ENCODE measurements at regions not wholly inside any gene's neighbourhood (a gene's known extent, or its start where the extent isn't known, plus 50 kb on each side); places are given as distances from the start of the nearest gene placed in this dataset.

GRCh38 chr10:55283031-55283430 is 482.0 kb upstream of the PCDH15 start:
- no peaks in the 10 kb centered on the region for H3K27me3 ChIP-seq (ENCODE audit: control insufficient read depth, extremely low read depth, insufficient read depth, low read length)
- no peak overlapping the region for H2AFZ ChIP-seq (ENCODE audit: control insufficient read depth, low read length)
- H3K36me3 ChIP-seq (ENCODE audit: control insufficient read depth in 2 of 2, extremely low read depth in 1 of 2, insufficient read depth in 2 of 2, low read length in 2 of 2) = no peaks in the 10 kb centered on the region
- dilution Hi-C loops (cut with MboI; ENCODE audit: extremely low pct_ligation_motif_present, low sequenced_read_pairs) = no loop called here
- DNase-seq (ENCODE audit: low read depth, low spot score) = no peak
- TF ChIP-seq EZH2 (IDR thresholded peaks at IDR 0.05; ENCODE audit: low read length) (no peak), CTCF (optimal IDR thresholded peaks at IDR 0.05 in 1 of 3, IDR thresholded peaks at IDR 0.05 in 1 of 3, conservative IDR thresholded peaks at IDR 0.05 in 1 of 3; ENCODE audit: extremely low read depth in 1 of 3, insufficient read depth in 2 of 3, low read length in 3 of 3) (no peak)
- no peaks in the 10 kb centered on the region for H3K79me2 ChIP-seq (ENCODE audit: control insufficient read depth, insufficient read depth, low read length)
- H3K9me3 ChIP-seq (ENCODE audit: control insufficient read depth, low read depth, low read length) = no peaks in the 10 kb centered on the region
- H3K27ac ChIP-seq (ENCODE audit: control insufficient read depth, insufficient read depth, low read length) = no peak overlapping the region
- H3K9me1 ChIP-seq (ENCODE audit: control insufficient read depth, extremely low read depth, insufficient read depth, low read length) = no peaks in the 10 kb centered on the region
- no peak overlapping the region for H3K4me3 ChIP-seq (ENCODE audit: control insufficient read depth in 2 of 3, extremely low read depth in 1 of 3, insufficient read depth in 2 of 3, low read depth in 1 of 3, low read length in 3 of 3)
- H3K9ac ChIP-seq (ENCODE audit: control insufficient read depth, extremely low read depth, insufficient read depth, low read length) = no peak overlapping the region
- no peak for FAIRE-seq
- H4K20me1 ChIP-seq (ENCODE audit: control insufficient read depth, extremely low read depth, insufficient read depth, low read length) = no peaks in the 10 kb centered on the region
- H3K4me1 ChIP-seq (ENCODE audit: control insufficient read depth, extremely low read depth, insufficient read depth, low read length) = no peaks in the 10 kb centered on the region
- no peak overlapping the region for H3K4me2 ChIP-seq (ENCODE audit: control insufficient read depth, extremely low read depth, insufficient read depth, low read depth, low read length)

- H3K9me3 ChIP-seq (ENCODE audit: control insufficient read depth, low read depth, low read length) = no peaks in the 10 kb centered on the region
- no peak for TF ChIP-seq EZH2 (IDR thresholded peaks at IDR 0.05; ENCODE audit: low read length)
- no peak for TF ChIP-seq CTCF (optimal IDR thresholded peaks at IDR 0.05 in 1 of 3, IDR thresholded peaks at IDR 0.05 in 1 of 3, conservative IDR thresholded peaks at IDR 0.05 in 1 of 3; ENCODE audit: extremely low read depth in 1 of 3, insufficient read depth in 2 of 3, low read length in 3 of 3)
- no peak overlapping the region for H3K9ac ChIP-seq (ENCODE audit: control insufficient read depth, extremely low read depth, insufficient read depth, low read length)
- dilution Hi-C loops (cut with MboI; ENCODE audit: extremely low pct_ligation_motif_present, low sequenced_read_pairs) = no loop called here
- no peak overlapping the region for H3K27ac ChIP-seq (ENCODE audit: control insufficient read depth, insufficient read depth, low read length)
- no peak for DNase-seq (ENCODE audit: low read depth, low spot score)
- no peaks in the 10 kb centered on the region for H4K20me1 ChIP-seq (ENCODE audit: control insufficient read depth, extremely low read depth, insufficient read depth, low read length)
- FAIRE-seq = no peak
- H3K4me3 ChIP-seq (ENCODE audit: control insufficient read depth in 2 of 3, extremely low read depth in 1 of 3, insufficient read depth in 2 of 3, low read depth in 1 of 3, low read length in 3 of 3) = no peak overlapping the region
- H3K9me1 ChIP-seq (ENCODE audit: control insufficient read depth, extremely low read depth, insufficient read depth, low read length) = no peaks in the 10 kb centered on the region
- no peaks in the 10 kb centered on the region for H3K4me1 ChIP-seq (ENCODE audit: control insufficient read depth, extremely low read depth, insufficient read depth, low read length)
- H3K27me3 ChIP-seq (ENCODE audit: control insufficient read depth, extremely low read depth, insufficient read depth, low read length) = no peaks in the 10 kb centered on the region
- no peaks in the 10 kb centered on the region for H3K36me3 ChIP-seq (ENCODE audit: control insufficient read depth in 2 of 2, extremely low read depth in 1 of 2, insufficient read depth in 2 of 2, low read length in 2 of 2)
- no peak overlapping the region for H2AFZ ChIP-seq (ENCODE audit: control insufficient read depth, low read length)
- no peak overlapping the region for H3K4me2 ChIP-seq (ENCODE audit: control insufficient read depth, extremely low read depth, insufficient read depth, low read depth, low read length)
- H3K79me2 ChIP-seq (ENCODE audit: control insufficient read depth, insufficient read depth, low read length) = no peaks in the 10 kb centered on the region
These were observed 479.7 kb upstream of the PCDH15 start for GRCh38 chr10:55280696-55281095.
